PFSK-1 (cell line): ENCODE measurements at regions not wholly inside any gene's neighbourhood (a gene's known extent, or its start where the extent isn't known, plus 50 kb on each side); places are given as distances from the start of the nearest gene placed in this dataset.

Experiments used
- FOXP2 ChIP-seq: optimal IDR thresholded peaks from 2 replicates; pipeline ENCODE3; 2011; ENCODE audit warnings: borderline replicate concordance, control low read depth, inconsistent platforms; ENCODE audit not compliant: insufficient read depth; ENCODE audit errors: extremely low read length, extremely low read depth
- POLR2AphosphoS5 ChIP-seq: IDR thresholded peaks from 2 replicates; pipeline ENCODE4 v1.6.1; 2012; ENCODE audit warnings: low read depth, mild to moderate bottlenecking, control low read depth, low read length, moderate library complexity
- SIN3A ChIP-seq: IDR thresholded peaks from 2 replicates; pipeline ENCODE4 v1.6.1; 2012; ENCODE audit warnings: mild to moderate bottlenecking, low read length, moderate library complexity, borderline replicate concordance; ENCODE audit not compliant: insufficient read depth
- TAF1 ChIP-seq: IDR thresholded peaks from 2 replicates; pipeline ENCODE4 v1.6.1; 2012; ENCODE audit warnings: low read length, control low read depth, borderline replicate concordance; ENCODE audit not compliant: insufficient read depth
- TF ChIP-seq, protein P1 (sequence below), 2 experiments: IDR thresholded peaks; 2 replicates each; pipeline versions ENCODE4 v1.6.1 to v1.8.0; 2011 to 2012; ENCODE audit warnings: low read depth in 2 of 2, low read length in 2 of 2, control low read depth in 1 of 2, inconsistent platforms in 1 of 2, mild to moderate bottlenecking in 1 of 2, moderate library complexity in 1 of 2; ENCODE audit not compliant: insufficient read depth in 1 of 2

DNA sequence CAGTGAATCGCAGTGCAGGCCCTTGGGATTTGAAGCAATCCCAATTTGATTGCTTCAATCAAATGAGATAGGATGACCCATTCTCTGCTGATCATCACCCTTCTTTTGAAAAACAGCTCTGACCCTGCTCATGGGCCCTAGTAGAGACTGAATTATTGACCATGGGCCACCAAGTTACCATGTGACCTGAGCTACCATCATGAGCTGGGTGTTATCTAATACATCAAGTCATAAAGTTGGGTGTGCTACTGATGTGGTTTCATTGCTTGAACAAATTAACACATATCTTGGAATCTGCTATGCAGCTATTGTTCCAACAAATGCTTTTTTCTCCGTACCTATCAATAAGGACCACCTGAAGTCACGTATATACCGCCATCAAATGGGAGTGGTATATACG lies 54.8 kb upstream of the CNKSR3 start:
- no peak for TF ChIP-seq POLR2AphosphoS5
- TF ChIP-seq FOXP2: no peak
- TF ChIP-seq, protein P1, sequence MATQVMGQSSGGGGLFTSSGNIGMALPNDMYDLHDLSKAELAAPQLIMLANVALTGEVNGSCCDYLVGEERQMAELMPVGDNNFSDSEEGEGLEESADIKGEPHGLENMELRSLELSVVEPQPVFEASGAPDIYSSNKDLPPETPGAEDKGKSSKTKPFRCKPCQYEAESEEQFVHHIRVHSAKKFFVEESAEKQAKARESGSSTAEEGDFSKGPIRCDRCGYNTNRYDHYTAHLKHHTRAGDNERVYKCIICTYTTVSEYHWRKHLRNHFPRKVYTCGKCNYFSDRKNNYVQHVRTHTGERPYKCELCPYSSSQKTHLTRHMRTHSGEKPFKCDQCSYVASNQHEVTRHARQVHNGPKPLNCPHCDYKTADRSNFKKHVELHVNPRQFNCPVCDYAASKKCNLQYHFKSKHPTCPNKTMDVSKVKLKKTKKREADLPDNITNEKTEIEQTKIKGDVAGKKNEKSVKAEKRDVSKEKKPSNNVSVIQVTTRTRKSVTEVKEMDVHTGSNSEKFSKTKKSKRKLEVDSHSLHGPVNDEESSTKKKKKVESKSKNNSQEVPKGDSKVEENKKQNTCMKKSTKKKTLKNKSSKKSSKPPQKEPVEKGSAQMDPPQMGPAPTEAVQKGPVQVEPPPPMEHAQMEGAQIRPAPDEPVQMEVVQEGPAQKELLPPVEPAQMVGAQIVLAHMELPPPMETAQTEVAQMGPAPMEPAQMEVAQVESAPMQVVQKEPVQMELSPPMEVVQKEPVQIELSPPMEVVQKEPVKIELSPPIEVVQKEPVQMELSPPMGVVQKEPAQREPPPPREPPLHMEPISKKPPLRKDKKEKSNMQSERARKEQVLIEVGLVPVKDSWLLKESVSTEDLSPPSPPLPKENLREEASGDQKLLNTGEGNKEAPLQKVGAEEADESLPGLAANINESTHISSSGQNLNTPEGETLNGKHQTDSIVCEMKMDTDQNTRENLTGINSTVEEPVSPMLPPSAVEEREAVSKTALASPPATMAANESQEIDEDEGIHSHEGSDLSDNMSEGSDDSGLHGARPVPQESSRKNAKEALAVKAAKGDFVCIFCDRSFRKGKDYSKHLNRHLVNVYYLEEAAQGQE (IDR thresholded peaks at IDR 0.05; ENCODE audit: insufficient read depth in 1 of 2, low read depth in 2 of 2, low read length in 2 of 2): no peak
- no peak for TF ChIP-seq TAF1
- no peak for TF ChIP-seq SIN3A
